Endothelial cell (in vitro differentiated cells): ENCODE measurements at regions not wholly inside any gene's neighbourhood (a gene's known extent, or its start where the extent isn't known, plus 50 kb on each side); places are given as distances from the start of the nearest gene placed in this dataset.

Source experiments
- DNase-seq: peaks from one replicate; pipeline ENCODE4 v3.0.0; 2021; ENCODE audit warnings: low spot score
- H3K27ac Mint-ChIP-seq: one replicate; pipeline ENCODE4 v1.8.0; 2021; ENCODE audit warnings: mixed read lengths, inconsistent platforms; ENCODE audit not compliant: unreplicated experiment
- H3K27me3 Mint-ChIP-seq: one replicate; pipeline ENCODE4 v1.8.0; 2021; ENCODE audit warnings: mild to moderate bottlenecking, moderate library complexity, mixed read lengths, inconsistent platforms; ENCODE audit not compliant: unreplicated experiment
- H3K36me3 Mint-ChIP-seq: one replicate; pipeline ENCODE4 v1.8.0; 2021; ENCODE audit warnings: mild to moderate bottlenecking, low read depth, mixed read lengths, inconsistent platforms; ENCODE audit not compliant: unreplicated experiment
- H3K4me1 Mint-ChIP-seq: one replicate; pipeline ENCODE4 v1.8.0; 2021; ENCODE audit warnings: mild to moderate bottlenecking, mixed read lengths, inconsistent platforms; ENCODE audit not compliant: unreplicated experiment
- H3K4me3 Mint-ChIP-seq: one replicate; pipeline ENCODE4 v1.8.0; 2021; ENCODE audit warnings: mild to moderate bottlenecking, mixed read lengths, inconsistent platforms; ENCODE audit not compliant: unreplicated experiment
- H3K9me3 Mint-ChIP-seq: one replicate; pipeline ENCODE4 v1.8.0; 2021; ENCODE audit warnings: mixed read lengths, inconsistent platforms; ENCODE audit not compliant: unreplicated experiment
- CTCF ChIP-seq: fragments of 200-600 bp; sonication (generic); IDR thresholded peaks from one replicate; pipeline ENCODE4 v1.5.0; 2021; ENCODE audit warnings: antibody characterized with exemption; ENCODE audit not compliant: unreplicated experiment

GRCh38 chr14:105876829-105877228, 350.4 kb downstream of the TMEM121 start:
- no peaks in the 10 kb centered on the region for H3K4me1 Mint-ChIP-seq
- DNase-seq, result no peak
- no peak for TF ChIP-seq CTCF
- no peak overlapping the region for H3K27ac Mint-ChIP-seq
- H3K4me3 Mint-ChIP-seq, result no peak overlapping the region
- H3K27me3 Mint-ChIP-seq, result peaks cover 3% of the 10 kb centered on the region
- H3K36me3 Mint-ChIP-seq, result no peaks in the 10 kb centered on the region
- H3K9me3 Mint-ChIP-seq, result peaks cover 47% of the 10 kb centered on the region

- Mint-ChIP-seq H3K9me3 (peaks cover 46% of the 10 kb centered on the region), H3K4me1 (no peaks in the 10 kb centered on the region), H3K4me3 (no peak overlapping the region), H3K36me3 (no peaks in the 10 kb centered on the region), H3K27ac (no peak overlapping the region), H3K27me3 (peaks cover 4% of the 10 kb centered on the region)
- TF ChIP-seq CTCF, result no peak
- DNase-seq, result no peak
Measured at GRCh38 chr14:105877645-105878044, 351.3 kb downstream of the TMEM121 start.

- H3K4me3 Mint-ChIP-seq, result no peak overlapping the region
- H3K27me3 Mint-ChIP-seq, result peaks cover 6% of the 10 kb centered on the region
- H3K36me3 Mint-ChIP-seq, result no peaks in the 10 kb centered on the region
Measured at GRCh38 chr14:105878125-105878524, 351.7 kb downstream of the TMEM121 start.

GRCh38 chr14:105878554-105878953, 352.2 kb downstream of the TMEM121 start:
- DNase-seq, result no peak
- Mint-ChIP-seq H3K27me3 (peaks cover 6% of the 10 kb centered on the region), H3K4me1 (no peaks in the 10 kb centered on the region), H3K27ac (no peak overlapping the region), H3K4me3 (no peak overlapping the region), H3K36me3 (no peaks in the 10 kb centered on the region), H3K9me3 (peaks cover 39% of the 10 kb centered on the region)
- no peak for TF ChIP-seq CTCF

More at GRCh38 chr14:105878125-105878524, 351.7 kb downstream of the TMEM121 start:
- DNase-seq, result no peak
- TF ChIP-seq CTCF, result no peak
- Mint-ChIP-seq H3K27ac (no peak overlapping the region), H3K4me1 (no peaks in the 10 kb centered on the region), H3K9me3 (peaks cover 41% of the 10 kb centered on the region)

- DNase-seq, result no peak
- H3K9me3 Mint-ChIP-seq, result peaks cover 33% of the 10 kb centered on the region
- H3K36me3 Mint-ChIP-seq, result no peaks in the 10 kb centered on the region
- H3K27me3 Mint-ChIP-seq, result peaks cover 6% of the 10 kb centered on the region
- H3K4me1 Mint-ChIP-seq, result no peaks in the 10 kb centered on the region
- no peak overlapping the region for H3K27ac Mint-ChIP-seq
- TF ChIP-seq CTCF, result no peak
- no peak overlapping the region for H3K4me3 Mint-ChIP-seq
Measured at GRCh38 chr14:105879503-105879866, 353.1 kb downstream of the TMEM121 start.
